WTC11 (cell line): ENCODE measurements at regions not wholly inside any gene's neighbourhood (a gene's known extent, or its start where the extent isn't known, plus 50 kb on each side); places are given as distances from the start of the nearest gene placed in this dataset.

ENCODE experiments used
- ATAC-seq: fragments of 200-7000 bp; cut with Tn5 transposase; 2 replicates; pipeline ENCODE4 v1.10.0; 2021; ENCODE audit warnings: mild to moderate bottlenecking, moderate library complexity
- CTCF ChIA-PET: fragments of 300-600 bp; sonication (Branson Sonifier 250); formaldehyde crosslinking; loops from one replicate; lab custom pipeline; 2021; ENCODE audit warnings: antibody characterized with exemption; lab: Charles Lee
- POLR2A ChIA-PET: fragments of 350-600 bp; sonication (Branson Sonifier 250); formaldehyde crosslinking; loops from one replicate; lab custom pipeline; 2021; ENCODE audit warnings: antibody characterized with exemption; lab: Charles Lee
- DNase-seq: peaks from one replicate; pipeline ENCODE4 v3.0.0; 2021; ENCODE audit warnings: low spot score
- H3K27ac Mint-ChIP-seq: 2 replicates; pipeline ENCODE4 v1.8.0; 2021; ENCODE audit warnings: mixed read lengths
- H3K27me3 Mint-ChIP-seq: 2 replicates; pipeline ENCODE4 v1.8.0; 2021; ENCODE audit warnings: low read depth, mild to moderate bottlenecking, moderate library complexity, mixed read lengths
- H3K36me3 Mint-ChIP-seq: 2 replicates; pipeline ENCODE4 v1.8.0; 2021; ENCODE audit warnings: mixed read lengths
- H3K4me1 Mint-ChIP-seq: 2 replicates; pipeline ENCODE4 v1.8.0; 2022; ENCODE audit warnings: mixed read lengths
- H3K4me3 Mint-ChIP-seq: 2 replicates; pipeline ENCODE4 v1.8.0; 2021; ENCODE audit warnings: mild to moderate bottlenecking, moderate library complexity, mixed read lengths
- H3K9me3 Mint-ChIP-seq: 2 replicates; pipeline ENCODE4 v1.8.0; 2021; ENCODE audit warnings: mixed read lengths
- ATF2 ChIP-seq: sonication (generic); formaldehyde crosslinking; IDR thresholded peaks from 2 replicates; pipeline ENCODE4 v1.8.1; 2022; ENCODE audit warnings: low read depth, missing genetic modification reagents, borderline replicate concordance
- ESRRA ChIP-seq: sonication (generic); formaldehyde crosslinking; IDR thresholded peaks from 2 replicates; pipeline ENCODE4 v1.8.1; 2022; ENCODE audit warnings: mild to moderate bottlenecking, missing genetic modification reagents, borderline replicate concordance
- JUN ChIP-seq: sonication (generic); formaldehyde crosslinking; IDR thresholded peaks from 2 replicates; pipeline ENCODE4 v1.8.0; 2023; ENCODE audit warnings: mild to moderate bottlenecking, missing genetic modification reagents
- SP1 ChIP-seq: sonication (generic); formaldehyde crosslinking; conservative IDR thresholded peaks from 2 replicates; pipeline ENCODE4 v1.8.1; 2022; ENCODE audit warnings: missing genetic modification reagents
- TP53 ChIP-seq: sonication (generic); formaldehyde crosslinking; IDR thresholded peaks from 2 replicates; pipeline ENCODE4 v1.8.1; 2023; ENCODE audit warnings: mild to moderate bottlenecking, missing genetic modification reagents
- USF2 ChIP-seq: sonication (generic); formaldehyde crosslinking; IDR thresholded peaks from 2 replicates; pipeline ENCODE4 v1.8.1; 2023; ENCODE audit warnings: mild to moderate bottlenecking, missing genetic modification reagents, moderate library complexity
- ZNF232 ChIP-seq: sonication (generic); formaldehyde crosslinking; IDR thresholded peaks from 2 replicates; pipeline ENCODE4 v1.8.0; 2022; ENCODE audit warnings: mild to moderate bottlenecking, missing genetic modification reagents
- TF ChIP-seq, protein P1 (sequence below): sonication (generic); formaldehyde crosslinking; IDR thresholded peaks from 2 replicates; pipeline ENCODE4 v1.8.0; 2023; ENCODE audit warnings: mild to moderate bottlenecking, missing genetic modification reagents
- TF ChIP-seq, protein P2 (sequence below): fragments of 250-450 bp; sonication (Bioruptor Pico); IDR thresholded peaks from 2 replicates; pipeline ENCODE4 v1.9.0; 2021; ENCODE audit warnings: mild to moderate bottlenecking, borderline replicate concordance
- TF ChIP-seq, protein P3 (sequence below): sonication (generic); formaldehyde crosslinking; IDR thresholded peaks from 2 replicates; pipeline ENCODE4 v1.8.1; 2023; ENCODE audit warnings: mild to moderate bottlenecking, missing genetic modification reagents
- TF ChIP-seq, protein P4 (sequence below): sonication (generic); formaldehyde crosslinking; IDR thresholded peaks from 2 replicates; pipeline ENCODE4 v1.8.0; 2023; ENCODE audit warnings: missing genetic modification reagents, mild to moderate bottlenecking, borderline replicate concordance
- TF ChIP-seq, protein P5 (sequence below): fragments of 250-450 bp; sonication (Bioruptor Pico); IDR thresholded peaks from 2 replicates; pipeline ENCODE4 v1.8.0; 2021; ENCODE audit warnings: mild to moderate bottlenecking
- TF ChIP-seq, protein P6 (sequence below): sonication (generic); formaldehyde crosslinking; IDR thresholded peaks from 2 replicates; pipeline ENCODE4 v1.8.0; 2022; ENCODE audit warnings: mild to moderate bottlenecking, missing genetic modification reagents
- TF ChIP-seq, protein P7 (sequence below): fragments of 250-450 bp; sonication (Bioruptor Pico); IDR thresholded peaks from 2 replicates; pipeline ENCODE4 v1.9.0; 2021; ENCODE audit warnings: moderate library complexity, mild to moderate bottlenecking, inconsistent platforms, borderline replicate concordance

GRCh38 chr4:19857991-19858390 is 393.7 kb upstream of the SLIT2 start:
- Mint-ChIP-seq H3K27ac (no peak overlapping the region), H3K4me1 (no peaks in the 10 kb centered on the region), H3K27me3 (no peaks in the 10 kb centered on the region), H3K36me3 (peaks cover 6% of the 10 kb centered on the region; the same call in 1 of the 2 replicates), H3K4me3 (no peak overlapping the region), H3K9me3 (peaks cover 30% of the 10 kb centered on the region)
- ATAC-seq = no peak
- TF ChIP-seq, protein P1, sequence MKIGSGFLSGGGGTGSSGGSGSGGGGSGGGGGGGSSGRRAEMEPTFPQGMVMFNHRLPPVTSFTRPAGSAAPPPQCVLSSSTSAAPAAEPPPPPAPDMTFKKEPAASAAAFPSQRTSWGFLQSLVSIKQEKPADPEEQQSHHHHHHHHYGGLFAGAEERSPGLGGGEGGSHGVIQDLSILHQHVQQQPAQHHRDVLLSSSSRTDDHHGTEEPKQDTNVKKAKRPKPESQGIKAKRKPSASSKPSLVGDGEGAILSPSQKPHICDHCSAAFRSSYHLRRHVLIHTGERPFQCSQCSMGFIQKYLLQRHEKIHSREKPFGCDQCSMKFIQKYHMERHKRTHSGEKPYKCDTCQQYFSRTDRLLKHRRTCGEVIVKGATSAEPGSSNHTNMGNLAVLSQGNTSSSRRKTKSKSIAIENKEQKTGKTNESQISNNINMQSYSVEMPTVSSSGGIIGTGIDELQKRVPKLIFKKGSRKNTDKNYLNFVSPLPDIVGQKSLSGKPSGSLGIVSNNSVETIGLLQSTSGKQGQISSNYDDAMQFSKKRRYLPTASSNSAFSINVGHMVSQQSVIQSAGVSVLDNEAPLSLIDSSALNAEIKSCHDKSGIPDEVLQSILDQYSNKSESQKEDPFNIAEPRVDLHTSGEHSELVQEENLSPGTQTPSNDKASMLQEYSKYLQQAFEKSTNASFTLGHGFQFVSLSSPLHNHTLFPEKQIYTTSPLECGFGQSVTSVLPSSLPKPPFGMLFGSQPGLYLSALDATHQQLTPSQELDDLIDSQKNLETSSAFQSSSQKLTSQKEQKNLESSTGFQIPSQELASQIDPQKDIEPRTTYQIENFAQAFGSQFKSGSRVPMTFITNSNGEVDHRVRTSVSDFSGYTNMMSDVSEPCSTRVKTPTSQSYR (CRISPR knock-in tag) = no peak
- TF ChIP-seq ZNF232 (no peak), JUN (CRISPR knock-in tag) (no peak), USF2 (CRISPR knock-in tag) (no peak)
- TF ChIP-seq, protein P2, sequence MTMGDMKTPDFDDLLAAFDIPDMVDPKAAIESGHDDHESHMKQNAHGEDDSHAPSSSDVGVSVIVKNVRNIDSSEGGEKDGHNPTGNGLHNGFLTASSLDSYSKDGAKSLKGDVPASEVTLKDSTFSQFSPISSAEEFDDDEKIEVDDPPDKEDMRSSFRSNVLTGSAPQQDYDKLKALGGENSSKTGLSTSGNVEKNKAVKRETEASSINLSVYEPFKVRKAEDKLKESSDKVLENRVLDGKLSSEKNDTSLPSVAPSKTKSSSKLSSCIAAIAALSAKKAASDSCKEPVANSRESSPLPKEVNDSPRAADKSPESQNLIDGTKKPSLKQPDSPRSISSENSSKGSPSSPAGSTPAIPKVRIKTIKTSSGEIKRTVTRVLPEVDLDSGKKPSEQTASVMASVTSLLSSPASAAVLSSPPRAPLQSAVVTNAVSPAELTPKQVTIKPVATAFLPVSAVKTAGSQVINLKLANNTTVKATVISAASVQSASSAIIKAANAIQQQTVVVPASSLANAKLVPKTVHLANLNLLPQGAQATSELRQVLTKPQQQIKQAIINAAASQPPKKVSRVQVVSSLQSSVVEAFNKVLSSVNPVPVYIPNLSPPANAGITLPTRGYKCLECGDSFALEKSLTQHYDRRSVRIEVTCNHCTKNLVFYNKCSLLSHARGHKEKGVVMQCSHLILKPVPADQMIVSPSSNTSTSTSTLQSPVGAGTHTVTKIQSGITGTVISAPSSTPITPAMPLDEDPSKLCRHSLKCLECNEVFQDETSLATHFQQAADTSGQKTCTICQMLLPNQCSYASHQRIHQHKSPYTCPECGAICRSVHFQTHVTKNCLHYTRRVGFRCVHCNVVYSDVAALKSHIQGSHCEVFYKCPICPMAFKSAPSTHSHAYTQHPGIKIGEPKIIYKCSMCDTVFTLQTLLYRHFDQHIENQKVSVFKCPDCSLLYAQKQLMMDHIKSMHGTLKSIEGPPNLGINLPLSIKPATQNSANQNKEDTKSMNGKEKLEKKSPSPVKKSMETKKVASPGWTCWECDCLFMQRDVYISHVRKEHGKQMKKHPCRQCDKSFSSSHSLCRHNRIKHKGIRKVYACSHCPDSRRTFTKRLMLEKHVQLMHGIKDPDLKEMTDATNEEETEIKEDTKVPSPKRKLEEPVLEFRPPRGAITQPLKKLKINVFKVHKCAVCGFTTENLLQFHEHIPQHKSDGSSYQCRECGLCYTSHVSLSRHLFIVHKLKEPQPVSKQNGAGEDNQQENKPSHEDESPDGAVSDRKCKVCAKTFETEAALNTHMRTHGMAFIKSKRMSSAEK (CRISPR knock-in tag) = no peak
- TF ChIP-seq, protein P3, sequence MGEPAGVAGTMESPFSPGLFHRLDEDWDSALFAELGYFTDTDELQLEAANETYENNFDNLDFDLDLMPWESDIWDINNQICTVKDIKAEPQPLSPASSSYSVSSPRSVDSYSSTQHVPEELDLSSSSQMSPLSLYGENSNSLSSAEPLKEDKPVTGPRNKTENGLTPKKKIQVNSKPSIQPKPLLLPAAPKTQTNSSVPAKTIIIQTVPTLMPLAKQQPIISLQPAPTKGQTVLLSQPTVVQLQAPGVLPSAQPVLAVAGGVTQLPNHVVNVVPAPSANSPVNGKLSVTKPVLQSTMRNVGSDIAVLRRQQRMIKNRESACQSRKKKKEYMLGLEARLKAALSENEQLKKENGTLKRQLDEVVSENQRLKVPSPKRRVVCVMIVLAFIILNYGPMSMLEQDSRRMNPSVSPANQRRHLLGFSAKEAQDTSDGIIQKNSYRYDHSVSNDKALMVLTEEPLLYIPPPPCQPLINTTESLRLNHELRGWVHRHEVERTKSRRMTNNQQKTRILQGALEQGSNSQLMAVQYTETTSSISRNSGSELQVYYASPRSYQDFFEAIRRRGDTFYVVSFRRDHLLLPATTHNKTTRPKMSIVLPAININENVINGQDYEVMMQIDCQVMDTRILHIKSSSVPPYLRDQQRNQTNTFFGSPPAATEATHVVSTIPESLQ (CRISPR knock-in tag) = no peak
- ChIA-PET CTCF (no interaction called here), POLR2A (no interaction called here)
- no peak for DNase-seq

DNA sequence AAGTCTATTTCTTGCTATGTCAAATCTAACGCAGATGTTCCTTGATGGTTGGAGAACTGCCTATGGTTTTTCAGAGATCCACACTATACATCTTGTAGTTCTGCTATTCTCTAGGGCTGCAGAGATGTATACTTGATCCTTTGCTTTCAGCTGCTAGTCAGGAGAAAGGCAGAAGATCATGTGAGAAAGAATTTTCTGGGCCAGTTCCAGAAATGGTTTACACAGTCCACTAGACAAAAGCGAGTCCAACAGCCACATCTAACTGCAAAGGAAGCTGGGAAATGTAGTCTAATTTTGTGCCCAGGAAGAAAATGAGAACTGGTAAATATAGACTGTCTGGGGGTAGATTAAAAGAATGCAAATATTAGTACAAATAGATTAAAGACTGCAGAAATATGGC is 394.3 kb upstream of the SLIT2 start:
- Mint-ChIP-seq H3K4me3 (no peak overlapping the region), H3K36me3 (peaks cover 6% of the 10 kb centered on the region; the same call in 1 of the 2 replicates), H3K4me1 (no peaks in the 10 kb centered on the region), H3K9me3 (peaks cover 27% of the 10 kb centered on the region), H3K27me3 (no peaks in the 10 kb centered on the region), H3K27ac (no peak overlapping the region)
- no peak for DNase-seq
- POLR2A ChIA-PET = no interaction called here
- no peak for ATAC-seq
- CTCF ChIA-PET = no interaction called here
- TF ChIP-seq, protein P4, sequence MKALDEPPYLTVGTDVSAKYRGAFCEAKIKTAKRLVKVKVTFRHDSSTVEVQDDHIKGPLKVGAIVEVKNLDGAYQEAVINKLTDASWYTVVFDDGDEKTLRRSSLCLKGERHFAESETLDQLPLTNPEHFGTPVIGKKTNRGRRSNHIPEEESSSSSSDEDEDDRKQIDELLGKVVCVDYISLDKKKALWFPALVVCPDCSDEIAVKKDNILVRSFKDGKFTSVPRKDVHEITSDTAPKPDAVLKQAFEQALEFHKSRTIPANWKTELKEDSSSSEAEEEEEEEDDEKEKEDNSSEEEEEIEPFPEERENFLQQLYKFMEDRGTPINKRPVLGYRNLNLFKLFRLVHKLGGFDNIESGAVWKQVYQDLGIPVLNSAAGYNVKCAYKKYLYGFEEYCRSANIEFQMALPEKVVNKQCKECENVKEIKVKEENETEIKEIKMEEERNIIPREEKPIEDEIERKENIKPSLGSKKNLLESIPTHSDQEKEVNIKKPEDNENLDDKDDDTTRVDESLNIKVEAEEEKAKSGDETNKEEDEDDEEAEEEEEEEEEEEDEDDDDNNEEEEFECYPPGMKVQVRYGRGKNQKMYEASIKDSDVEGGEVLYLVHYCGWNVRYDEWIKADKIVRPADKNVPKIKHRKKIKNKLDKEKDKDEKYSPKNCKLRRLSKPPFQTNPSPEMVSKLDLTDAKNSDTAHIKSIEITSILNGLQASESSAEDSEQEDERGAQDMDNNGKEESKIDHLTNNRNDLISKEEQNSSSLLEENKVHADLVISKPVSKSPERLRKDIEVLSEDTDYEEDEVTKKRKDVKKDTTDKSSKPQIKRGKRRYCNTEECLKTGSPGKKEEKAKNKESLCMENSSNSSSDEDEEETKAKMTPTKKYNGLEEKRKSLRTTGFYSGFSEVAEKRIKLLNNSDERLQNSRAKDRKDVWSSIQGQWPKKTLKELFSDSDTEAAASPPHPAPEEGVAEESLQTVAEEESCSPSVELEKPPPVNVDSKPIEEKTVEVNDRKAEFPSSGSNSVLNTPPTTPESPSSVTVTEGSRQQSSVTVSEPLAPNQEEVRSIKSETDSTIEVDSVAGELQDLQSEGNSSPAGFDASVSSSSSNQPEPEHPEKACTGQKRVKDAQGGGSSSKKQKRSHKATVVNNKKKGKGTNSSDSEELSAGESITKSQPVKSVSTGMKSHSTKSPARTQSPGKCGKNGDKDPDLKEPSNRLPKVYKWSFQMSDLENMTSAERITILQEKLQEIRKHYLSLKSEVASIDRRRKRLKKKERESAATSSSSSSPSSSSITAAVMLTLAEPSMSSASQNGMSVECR (CRISPR knock-in tag) = no peak
- TF ChIP-seq JUN (CRISPR knock-in tag) (no peak), SP1 (CRISPR knock-in tag) (no peak), ESRRA (CRISPR knock-in tag) (no peak), TP53 (CRISPR knock-in tag) (no peak), ATF2 (CRISPR knock-in tag) (no peak)
- TF ChIP-seq, protein P5, sequence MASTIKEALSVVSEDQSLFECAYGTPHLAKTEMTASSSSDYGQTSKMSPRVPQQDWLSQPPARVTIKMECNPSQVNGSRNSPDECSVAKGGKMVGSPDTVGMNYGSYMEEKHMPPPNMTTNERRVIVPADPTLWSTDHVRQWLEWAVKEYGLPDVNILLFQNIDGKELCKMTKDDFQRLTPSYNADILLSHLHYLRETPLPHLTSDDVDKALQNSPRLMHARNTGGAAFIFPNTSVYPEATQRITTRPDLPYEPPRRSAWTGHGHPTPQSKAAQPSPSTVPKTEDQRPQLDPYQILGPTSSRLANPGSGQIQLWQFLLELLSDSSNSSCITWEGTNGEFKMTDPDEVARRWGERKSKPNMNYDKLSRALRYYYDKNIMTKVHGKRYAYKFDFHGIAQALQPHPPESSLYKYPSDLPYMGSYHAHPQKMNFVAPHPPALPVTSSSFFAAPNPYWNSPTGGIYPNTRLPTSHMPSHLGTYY = no peak
- TF ChIP-seq, protein P6, sequence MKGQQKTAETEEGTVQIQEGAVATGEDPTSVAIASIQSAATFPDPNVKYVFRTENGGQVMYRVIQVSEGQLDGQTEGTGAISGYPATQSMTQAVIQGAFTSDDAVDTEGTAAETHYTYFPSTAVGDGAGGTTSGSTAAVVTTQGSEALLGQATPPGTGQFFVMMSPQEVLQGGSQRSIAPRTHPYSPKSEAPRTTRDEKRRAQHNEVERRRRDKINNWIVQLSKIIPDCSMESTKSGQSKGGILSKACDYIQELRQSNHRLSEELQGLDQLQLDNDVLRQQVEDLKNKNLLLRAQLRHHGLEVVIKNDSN = no peak
- TF ChIP-seq, protein P7, sequence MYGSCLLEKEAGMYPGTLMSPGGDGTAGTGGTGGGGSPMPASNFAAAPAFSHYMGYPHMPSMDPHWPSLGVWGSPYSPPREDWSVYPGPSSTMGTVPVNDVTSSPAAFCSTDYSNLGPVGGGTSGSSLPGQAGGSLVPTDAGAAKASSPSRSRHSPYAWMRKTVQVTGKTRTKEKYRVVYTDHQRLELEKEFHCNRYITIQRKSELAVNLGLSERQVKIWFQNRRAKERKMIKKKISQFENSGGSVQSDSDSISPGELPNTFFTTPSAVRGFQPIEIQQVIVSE = no peak
